ENCODE measurements at regions not wholly inside any gene's neighbourhood (a gene's known extent, or its start where the extent isn't known, plus 50 kb on each side); places are given as distances from the start of the nearest gene placed in this dataset.

DNA sequence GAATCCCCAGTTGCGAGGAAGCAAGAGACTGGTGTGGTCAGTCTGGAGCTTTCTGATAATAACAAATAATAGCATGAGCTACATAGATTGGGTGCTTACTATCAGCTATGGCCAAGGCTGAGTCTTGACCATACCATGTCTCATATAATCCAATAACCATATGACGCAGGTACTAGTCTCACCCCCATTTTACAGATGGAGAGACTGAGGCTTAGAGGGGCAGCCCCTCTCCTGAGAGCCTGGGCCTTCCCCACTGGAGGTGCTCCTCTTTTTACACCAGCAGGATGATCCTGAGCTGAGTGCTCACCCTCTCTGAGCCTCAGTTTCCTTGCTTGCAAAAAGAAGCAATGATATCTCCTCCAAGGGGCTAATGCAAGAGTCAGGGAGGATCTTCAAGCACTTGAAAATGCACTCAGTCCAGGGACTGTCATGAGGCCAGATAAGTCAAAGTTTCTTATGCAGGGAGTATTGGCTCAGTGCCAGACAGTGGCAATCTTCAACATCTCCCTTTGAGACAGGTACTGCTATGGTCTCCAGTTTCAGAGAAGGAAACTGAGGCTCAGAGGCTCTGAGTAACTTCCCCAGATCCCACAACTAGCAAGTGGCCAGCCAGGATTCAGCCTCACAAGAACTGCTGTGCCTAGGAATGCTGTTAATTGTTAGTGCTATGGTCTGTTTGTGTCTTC lies 149.7 kb downstream of the TFCP2L1 start:
- no peak overlapping the region for H2AFZ ChIP-seq (ENCODE audit: low read length)
- intact Hi-C loops (cut with micrococcal nuclease; ENCODE audit: unreplicated experiment) (no loop called here), in situ Hi-C loops (cut with HindIII; ENCODE audit: extremely low pct_ligation_motif_present, low pct_unique_long_range_greater_than_20kb) (no loop called here)
- no peak overlapping the region for H3K27ac ChIP-seq (ENCODE audit: extremely low read length, insufficient read depth, low read length)
- no peaks in the 10 kb centered on the region for H3K79me2 ChIP-seq (ENCODE audit: insufficient read depth, low read length)
- no peak overlapping the region for H3K4me3 ChIP-seq (replicated peaks in 1 of 3; ENCODE audit: insufficient read depth in 1 of 3, low read depth in 2 of 3, low read length in 3 of 3)
- ATAC-seq (no peak), DNase-seq (ENCODE audit: low spot score) (no peak), FAIRE-seq (no peak)
- BruUV-seq (replicated peaks), result no TSS peak
- TF ChIP-seq ZNF619 (CRISPR knock-in tag; IDR thresholded peaks at IDR 0.05) (no peak), ZNF652 (CRISPR knock-in tag; IDR thresholded peaks at IDR 0.05; ENCODE audit: borderline replicate concordance, low read depth) (no peak), NR2F2 (IDR thresholded peaks at IDR 0.05; ENCODE audit: borderline replicate concordance, low read depth) (no peak), ZNF629 (CRISPR knock-in tag; conservative IDR thresholded peaks at IDR 0.05) (peak; percentile 50; the same call in 1 of the 2 replicates), SMARCC2 (IDR thresholded peaks at IDR 0.05) (no peak), MAZ (IDR thresholded peaks at IDR 0.05; ENCODE audit: borderline replicate concordance, low read depth, low read length) (no peak), MAZ (CRISPR knock-in tag; IDR thresholded peaks at IDR 0.05; ENCODE audit: low read depth) (no peak), LCORL (IDR thresholded peaks at IDR 0.05) (peak; percentile 85), LCORL (CRISPR knock-in tag; IDR thresholded peaks at IDR 0.05) (no peak), RBM39 (IDR thresholded peaks at IDR 0.05; ENCODE audit: low read depth, low read length, poor library complexity, severe bottlenecking) (no peak), SNAI1 (CRISPR knock-in tag; IDR thresholded peaks at IDR 0.05; ENCODE audit: borderline replicate concordance) (no peak)
- TF ChIP-seq, protein P1, sequence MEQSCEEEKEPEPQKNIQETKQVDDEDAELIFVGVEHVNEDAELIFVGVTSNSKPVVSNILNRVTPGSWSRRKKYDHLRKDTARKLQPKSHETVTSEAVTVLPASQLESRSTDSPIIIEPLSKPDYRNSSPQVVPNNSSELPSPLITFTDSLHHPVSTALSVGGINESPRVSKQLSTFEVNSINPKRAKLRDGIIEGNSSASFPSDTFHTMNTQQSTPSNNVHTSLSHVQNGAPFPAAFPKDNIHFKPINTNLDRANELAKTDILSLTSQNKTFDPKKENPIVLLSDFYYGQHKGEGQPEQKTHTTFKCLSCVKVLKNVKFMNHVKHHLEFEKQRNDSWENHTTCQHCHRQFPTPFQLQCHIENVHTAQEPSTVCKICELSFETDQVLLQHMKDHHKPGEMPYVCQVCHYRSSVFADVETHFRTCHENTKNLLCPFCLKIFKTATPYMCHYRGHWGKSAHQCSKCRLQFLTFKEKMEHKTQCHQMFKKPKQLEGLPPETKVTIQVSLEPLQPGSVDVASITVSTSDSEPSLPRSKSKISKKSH (CRISPR knock-in tag; IDR thresholded peaks at IDR 0.05; ENCODE audit: borderline replicate concordance), result no peak
- TF ChIP-seq, protein P2, sequence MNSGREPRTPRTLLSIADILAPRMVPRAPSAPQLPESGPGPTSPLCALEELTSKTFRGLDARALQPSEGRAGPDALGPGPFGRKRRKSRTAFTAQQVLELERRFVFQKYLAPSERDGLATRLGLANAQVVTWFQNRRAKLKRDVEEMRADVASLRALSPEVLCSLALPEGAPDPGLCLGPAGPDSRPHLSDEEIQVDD (CRISPR knock-in tag; IDR thresholded peaks at IDR 0.05; ENCODE audit: borderline replicate concordance), result no peak
- H3K36me3 ChIP-seq (replicated peaks in 1 of 2; ENCODE audit: control insufficient read depth in 1 of 2, insufficient read depth in 2 of 2, low read length in 2 of 2), result no peaks in the 10 kb centered on the region
- POLR2A ChIA-PET, result no interaction called here
- H3K9me3 ChIP-seq (ENCODE audit: low read length), result no peaks in the 10 kb centered on the region
- 0% methylated on average over 1 of the region's 2 CpGs for WGBS (ENCODE audit: low lambda C conversion rate)
- H3K9ac ChIP-seq (ENCODE audit: insufficient read depth, low read depth, low read length), result no peak overlapping the region
- no peak overlapping the region for H3K4me2 ChIP-seq (ENCODE audit: low read depth, low read length)
- no peaks in the 10 kb centered on the region for H3K4me1 ChIP-seq (ENCODE audit: insufficient read depth, low read length)
- CTCF ChIA-PET (ENCODE audit: low intra/inter-chr PET ratio, low total read pairs), result no interaction called here
- H4K20me1 ChIP-seq (ENCODE audit: insufficient read depth, low read length), result no peaks in the 10 kb centered on the region
- peaks cover 0 to 19% of the 10 kb centered on the region in 2 experiments; a peak in 3 of 5 replicates for H3K27me3 ChIP-seq (ENCODE audit: control insufficient read depth in 1 of 2, insufficient read depth in 2 of 2, low read length in 2 of 2)

All from HepG2 (cell line).